Mesenchymal stem cell (in vitro differentiated cells and primary cell): ENCODE measurements at regions not wholly inside any gene's neighbourhood (a gene's known extent, or its start where the extent isn't known, plus 50 kb on each side); places are given as distances from the start of the nearest gene placed in this dataset.
"Not testable (repeated sequence)": the region's sequence is repeated elsewhere in the genome, so short reads cannot be mapped to it uniquely, and the experiment has no call there.

Experiments used
- DNase-seq: peaks from one replicate; pipeline ENCODE4 v3.0.0-alpha.2; 2013
- H2AFZ ChIP-seq: one replicate; pipeline ENCODE4 v1.6.1; 2013; ENCODE audit warnings: low read depth, mild to moderate bottlenecking, control low read depth, inconsistent platforms, low read length, moderate library complexity
- H2AK5ac ChIP-seq: 2 replicates; pipeline ENCODE4 v1.6.1; 2013; ENCODE audit warnings: low read length, moderate library complexity, mild to moderate bottlenecking, inconsistent platforms; ENCODE audit not compliant: severe bottlenecking
- H2BK120ac ChIP-seq: one replicate; pipeline ENCODE4 v1.6.1; 2013; ENCODE audit warnings: low read depth, mild to moderate bottlenecking, inconsistent platforms, low read length, moderate library complexity
- H2BK12ac ChIP-seq, 2 experiments: one replicate each; pipeline ENCODE4 v1.6.1; 2013; ENCODE audit warnings: inconsistent platforms in 2 of 2, low read length in 2 of 2, mild to moderate bottlenecking in 2 of 2, moderate library complexity in 2 of 2, control low read depth in 1 of 2
- H2BK15ac ChIP-seq: one replicate; pipeline ENCODE4 v1.6.1; 2013; ENCODE audit warnings: mild to moderate bottlenecking, low read depth, inconsistent platforms; ENCODE audit not compliant: poor library complexity, severe bottlenecking
- H2BK5ac ChIP-seq: 2 replicates; pipeline ENCODE4 v1.6.1; 2013; ENCODE audit warnings: low read depth, mild to moderate bottlenecking, low read length, control low read depth, inconsistent platforms; ENCODE audit not compliant: poor library complexity, severe bottlenecking
- H3K14ac ChIP-seq, 2 experiments: one replicate each; pipeline ENCODE4 v1.6.1; 2013; ENCODE audit warnings: inconsistent platforms in 2 of 2, low read length in 2 of 2, control low read depth in 1 of 2, mild to moderate bottlenecking in 1 of 2, moderate library complexity in 1 of 2
- H3K18ac ChIP-seq, 2 experiments: one replicate each; pipeline ENCODE4 v1.6.1; 2013; ENCODE audit warnings: inconsistent platforms in 2 of 2, low read length in 2 of 2, control low read depth in 1 of 2, low read depth in 1 of 2, mild to moderate bottlenecking in 1 of 2
- H3K23ac ChIP-seq, 2 experiments: one replicate each; pipeline ENCODE4 v1.6.1; 2013; ENCODE audit warnings: inconsistent platforms in 2 of 2, low read length in 2 of 2, mild to moderate bottlenecking in 2 of 2, moderate library complexity in 2 of 2, control low read depth in 1 of 2
- H3K27ac ChIP-seq: 2 replicates; pipeline ENCODE4 v1.5.1; 2013; ENCODE audit warnings: mild to moderate bottlenecking, moderate library complexity, low read length, control low read depth, inconsistent platforms; ENCODE audit not compliant: poor library complexity, severe bottlenecking
- H3K27me3 ChIP-seq, 2 experiments: 2 replicates each; pipeline versions ENCODE4 v1.6.1 to v1.7.0; 2013; ENCODE audit warnings: low read length in 2 of 2, mild to moderate bottlenecking in 2 of 2, moderate library complexity in 2 of 2, control low read depth in 1 of 2, inconsistent platforms in 1 of 2; ENCODE audit not compliant: control insufficient read depth in 1 of 2, insufficient read depth in 1 of 2
- H3K36me3 ChIP-seq, 2 experiments: 2 replicates each; pipeline versions ENCODE4 v1.6.1 to v1.7.0; 2013; ENCODE audit warnings: low read length in 2 of 2, control low read depth in 1 of 2, inconsistent platforms in 1 of 2, low read depth in 1 of 2, mild to moderate bottlenecking in 1 of 2; ENCODE audit not compliant: insufficient read depth in 2 of 2, control insufficient read depth in 1 of 2
- H3K4ac ChIP-seq, 2 experiments: one replicate each; pipeline ENCODE4 v1.6.1; 2013; ENCODE audit warnings: inconsistent platforms in 2 of 2, low read length in 2 of 2, mild to moderate bottlenecking in 2 of 2, moderate library complexity in 2 of 2, control low read depth in 1 of 2, low read depth in 1 of 2
- H3K4me1 ChIP-seq: 2 replicates; pipeline ENCODE4 v1.6.1; 2013; ENCODE audit warnings: low read depth, low read length, control low read depth; ENCODE audit not compliant: control insufficient read depth, insufficient read depth
- H3K4me2 ChIP-seq: 2 replicates; pipeline ENCODE4 v1.6.1; 2013; ENCODE audit warnings: low read length, mild to moderate bottlenecking, inconsistent platforms; ENCODE audit not compliant: poor library complexity, severe bottlenecking
- H3K4me3 ChIP-seq, 2 experiments: 2 replicates each; pipeline versions ENCODE4 v1.5.1 to v1.7.0; 2013; ENCODE audit warnings: low read length in 2 of 2, mild to moderate bottlenecking in 2 of 2, control low read depth in 1 of 2, low read depth in 1 of 2; ENCODE audit not compliant: insufficient read depth in 1 of 2
- H3K79me1 ChIP-seq: replicated peaks from 2 replicates; pipeline ENCODE4 v1.6.1; 2013; ENCODE audit warnings: mild to moderate bottlenecking, control low read depth, low read length, inconsistent platforms; ENCODE audit not compliant: poor library complexity, severe bottlenecking
- H3K9ac ChIP-seq: 2 replicates; pipeline ENCODE4 v1.7.0; 2013; ENCODE audit warnings: mild to moderate bottlenecking, low read length, moderate library complexity
- H3K9me3 ChIP-seq: 2 replicates; pipeline ENCODE4 v1.7.0; 2013; ENCODE audit warnings: mild to moderate bottlenecking, low read length; ENCODE audit not compliant: control insufficient read depth
- H4K8ac ChIP-seq: one replicate; pipeline ENCODE4 v1.6.1; 2013; ENCODE audit warnings: inconsistent platforms, mild to moderate bottlenecking, low read length, moderate library complexity
- H4K91ac ChIP-seq: one replicate; pipeline ENCODE4 v1.6.1; 2013; ENCODE audit warnings: mild to moderate bottlenecking, low read length, inconsistent platforms
- WGBS: methylation state at CpG from one replicate; pipeline ENCODE4 v1.1.7; 2013; ENCODE audit warnings: mixed read lengths; 5-methylcytosine and 5-hydroxymethylcytosine counted together

GRCh38 chr5:99543841-99544240 lies 615.0 kb upstream of the CHD1 start:
- Histone ChIP-seq H3K14ac (no peak overlapping the region), H3K23ac (no peak overlapping the region), H2BK5ac (no peak overlapping the region), H4K91ac (no peak overlapping the region), H3K4me1 (no peaks in the 10 kb centered on the region), H2BK12ac (no peak overlapping the region), H3K36me3 (no peaks in the 10 kb centered on the region), H2AK5ac (no peak overlapping the region), H3K27ac (no peak overlapping the region), H3K9me3 (peaks cover 3% of the 10 kb centered on the region), H3K9ac (no peak overlapping the region), H4K8ac (no peak overlapping the region), H2AFZ (no peak overlapping the region), H3K4ac (no peak overlapping the region), H3K18ac (no peak overlapping the region), H2BK15ac (no peak overlapping the region), H3K79me1 (no peaks in the 10 kb centered on the region), H3K4me2 (no peak overlapping the region), H3K4me3 (no peak overlapping the region), H3K27me3 (no peaks in the 10 kb centered on the region), H2BK120ac (no peak overlapping the region)
- whole genome bisulfite sequencing: 71% methylated on average over 3 of the region's 4 CpGs
- no peak for DNase-seq

- not testable (repeated sequence) for H3K4ac ChIP-seq, H3K4me3 ChIP-seq, H3K4me1 ChIP-seq, H2BK5ac ChIP-seq, H3K18ac ChIP-seq, H4K91ac ChIP-seq, H3K14ac ChIP-seq, H4K8ac ChIP-seq, H2BK15ac ChIP-seq, H3K9me3 ChIP-seq, H2BK12ac ChIP-seq, DNase-seq, H3K4me2 ChIP-seq, H3K27me3 ChIP-seq, H3K36me3 ChIP-seq, H2AFZ ChIP-seq, H3K23ac ChIP-seq, H3K27ac ChIP-seq, H3K79me1 ChIP-seq, H2AK5ac ChIP-seq, H2BK120ac ChIP-seq, H3K9ac ChIP-seq
- WGBS: 91% methylated on average over 11 of the region's 13 CpGs
Observed at GRCh38 chr5:99534241-99534640, 605.4 kb upstream of the CHD1 start.

GRCh38 chr5:99521666-99522065 lies 592.9 kb upstream of the CHD1 start:
- H4K8ac ChIP-seq, H3K4me2 ChIP-seq, H2AFZ ChIP-seq, H2BK120ac ChIP-seq, H3K23ac ChIP-seq, H3K14ac ChIP-seq, DNase-seq, H3K4me1 ChIP-seq, H3K36me3 ChIP-seq, H2AK5ac ChIP-seq, H3K27ac ChIP-seq, H3K4ac ChIP-seq, H4K91ac ChIP-seq, H3K4me3 ChIP-seq, H3K9me3 ChIP-seq, H2BK12ac ChIP-seq, H3K79me1 ChIP-seq, H3K18ac ChIP-seq, H2BK5ac ChIP-seq, H3K27me3 ChIP-seq, H2BK15ac ChIP-seq, H3K9ac ChIP-seq: not testable (repeated sequence)
- 87% methylated on average over 1 of the region's 1 CpG for WGBS

- H4K8ac ChIP-seq, H2BK120ac ChIP-seq, H2AK5ac ChIP-seq, H3K36me3 ChIP-seq, H3K79me1 ChIP-seq, H3K4me3 ChIP-seq, H3K4me1 ChIP-seq, H2BK12ac ChIP-seq, H3K18ac ChIP-seq, H3K4ac ChIP-seq, H3K27me3 ChIP-seq, H3K27ac ChIP-seq, H2BK15ac ChIP-seq, DNase-seq, H4K91ac ChIP-seq, H3K23ac ChIP-seq, H3K4me2 ChIP-seq, H3K9ac ChIP-seq, H3K9me3 ChIP-seq, H2AFZ ChIP-seq, H3K14ac ChIP-seq, H2BK5ac ChIP-seq: not testable (repeated sequence)
- 63% methylated on average over 4 of the region's 6 CpGs for WGBS
Observed at GRCh38 chr5:99515864-99516490, 587.2 kb upstream of the CHD1 start.
